DMS 273 (cell line): ENCODE measurements at regions not wholly inside any gene's neighbourhood (a gene's known extent, or its start where the extent isn't known, plus 50 kb on each side); places are given as distances from the start of the nearest gene placed in this dataset.
"Not testable (repeated sequence)": the region's sequence is repeated elsewhere in the genome, so short reads cannot be mapped to it uniquely, and the experiment has no call there.

Experiments
- DNase-seq: peaks from one replicate; lab custom pipeline; 2025; ENCODE audit not compliant: unreplicated experiment; lab: John Stamatoyannopoulos, UW

- not testable (repeated sequence) for DNase-seq
Observed at GRCh38 chr7:142575351-142575750, 173.9 kb upstream of the PRSS1 start.

GRCh38 chr7:142571581-142571980, 177.7 kb upstream of the PRSS1 start:
- DNase-seq: no peak

DNA sequence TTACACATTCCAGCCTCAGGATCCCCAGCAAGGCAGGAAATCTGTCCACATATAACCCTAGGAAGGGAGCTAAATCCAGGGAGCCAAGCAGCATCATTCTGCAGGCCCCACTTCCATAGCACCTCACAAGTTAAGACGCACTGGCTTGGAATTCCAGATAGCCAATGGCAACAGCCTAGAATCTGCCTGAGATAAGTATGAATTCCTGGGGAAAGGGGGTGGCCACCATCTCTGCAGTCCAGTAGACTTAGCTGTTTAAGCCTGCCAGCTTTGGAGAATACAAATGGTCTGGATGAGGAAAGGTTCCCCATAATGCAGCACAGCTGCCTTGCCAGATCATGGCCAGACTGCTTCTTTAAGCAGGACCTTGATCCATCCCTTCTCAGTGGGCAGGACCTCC, 179.4 kb upstream of the PRSS1 start:
- DNase-seq: no peak

GRCh38 chr7:142568435-142569097, 180.7 kb upstream of the PRSS1 start:
- no peak for DNase-seq

DNA sequence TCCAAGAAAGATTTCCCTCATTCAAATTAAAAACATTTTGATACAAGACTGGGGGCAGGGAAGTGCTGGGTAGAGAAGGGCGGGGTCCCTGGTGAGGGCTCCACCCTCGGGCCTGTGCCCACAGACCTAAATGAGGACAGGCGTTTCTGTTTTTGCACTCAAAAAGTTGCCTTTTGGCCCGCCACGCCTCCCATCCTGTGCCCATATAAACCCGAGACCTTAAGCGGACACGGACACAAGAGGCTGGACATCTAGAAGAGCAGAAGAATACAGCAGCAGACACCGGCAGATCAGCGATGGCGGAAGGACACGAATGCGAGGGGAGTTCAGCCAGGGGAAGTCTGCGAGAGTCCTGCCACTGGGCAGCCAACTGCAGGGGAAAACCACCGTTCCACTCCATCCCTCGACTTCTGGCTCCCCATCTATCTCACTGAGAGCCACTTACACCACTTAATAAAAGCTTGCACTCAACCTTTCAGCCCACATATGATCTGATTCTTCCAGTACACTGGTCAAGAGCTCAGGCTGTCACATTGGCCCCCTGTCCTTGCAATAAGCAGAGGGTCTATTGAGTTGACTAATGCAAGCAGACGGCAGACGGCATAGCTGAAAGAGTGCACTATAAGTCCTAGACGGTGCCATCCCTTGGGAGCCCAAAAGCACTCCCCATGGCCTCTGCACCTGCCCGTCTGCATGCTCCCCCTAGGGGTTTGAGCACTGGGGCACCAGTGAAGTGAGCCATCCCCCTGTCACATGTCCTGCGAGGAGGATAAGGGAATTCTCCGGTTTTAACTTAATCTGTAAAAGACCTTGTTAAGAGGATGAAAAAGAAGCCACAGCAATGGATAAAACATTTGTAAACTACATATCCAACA, 181.8 kb upstream of the PRSS1 start:
- no peak for DNase-seq

- DNase-seq: no peak
Observed at GRCh38 chr7:142566271-142566670, 183.0 kb upstream of the PRSS1 start.

DNA sequence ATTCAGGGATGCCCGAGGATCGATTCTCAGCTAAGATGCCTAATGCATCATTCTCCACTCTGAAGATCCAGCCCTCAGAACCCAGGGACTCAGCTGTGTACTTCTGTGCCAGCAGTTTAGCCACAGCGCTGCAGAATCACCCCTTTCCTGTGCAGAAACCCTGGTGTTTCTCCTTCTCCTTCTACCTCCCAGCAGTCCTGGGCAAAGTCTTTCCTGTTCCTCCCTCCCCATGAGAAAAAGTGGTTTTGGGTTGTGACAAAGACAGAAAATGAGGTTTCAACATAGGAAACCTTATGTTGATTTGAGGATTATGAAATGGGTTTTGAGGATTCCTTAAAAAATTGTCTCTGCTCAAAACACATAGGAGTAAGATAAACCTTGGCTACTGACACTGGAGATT, 185.1 kb upstream of the PRSS1 start:
- not testable (repeated sequence) for DNase-seq

DNA sequence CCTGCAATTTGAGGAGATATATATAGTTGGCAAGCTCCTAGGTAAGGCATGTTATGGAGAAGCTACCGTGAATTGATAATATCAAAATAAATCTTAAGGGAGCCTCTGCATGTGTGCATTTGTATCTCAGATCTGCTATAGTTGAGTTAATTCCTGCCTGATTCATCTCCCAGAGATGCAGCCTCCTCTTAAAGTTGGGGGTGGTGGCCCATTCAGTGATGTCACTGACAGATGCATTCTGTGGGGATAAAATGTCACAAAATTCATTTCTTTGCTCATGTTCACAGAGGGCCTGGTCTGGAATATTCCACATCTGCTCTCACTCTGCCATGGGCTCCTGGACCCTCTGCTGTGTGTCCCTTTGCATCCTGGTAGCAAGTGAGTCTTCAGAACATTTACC, 185.8 kb upstream of the PRSS1 start:
- no peak for DNase-seq

- DNase-seq: no peak
Observed at GRCh38 chr7:142562688-142563087, 186.6 kb upstream of the PRSS1 start.

DNA sequence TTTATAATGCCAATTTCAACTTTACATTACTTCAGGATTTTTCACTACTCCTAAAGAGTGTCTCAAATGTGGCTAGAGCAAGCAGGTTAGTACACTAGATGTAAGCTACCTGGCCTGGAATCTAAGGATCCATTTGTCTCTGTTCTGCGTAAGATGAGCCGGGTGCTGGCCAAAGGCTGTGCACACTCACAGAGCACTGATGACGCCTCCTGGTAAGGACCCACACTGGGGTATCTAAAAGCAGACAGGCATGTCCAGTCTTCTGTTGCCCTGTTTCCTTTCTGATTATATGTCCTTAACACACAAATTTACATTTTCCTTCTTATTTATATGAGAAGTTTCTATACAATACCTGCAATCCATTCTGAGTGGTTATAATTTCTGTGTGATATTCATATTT, 187.9 kb upstream of the PRSS1 start:
- DNase-seq: not testable (repeated sequence)

- not testable (repeated sequence) for DNase-seq
Observed at GRCh38 chr7:142560770-142561169, 188.5 kb upstream of the PRSS1 start.

DNA sequence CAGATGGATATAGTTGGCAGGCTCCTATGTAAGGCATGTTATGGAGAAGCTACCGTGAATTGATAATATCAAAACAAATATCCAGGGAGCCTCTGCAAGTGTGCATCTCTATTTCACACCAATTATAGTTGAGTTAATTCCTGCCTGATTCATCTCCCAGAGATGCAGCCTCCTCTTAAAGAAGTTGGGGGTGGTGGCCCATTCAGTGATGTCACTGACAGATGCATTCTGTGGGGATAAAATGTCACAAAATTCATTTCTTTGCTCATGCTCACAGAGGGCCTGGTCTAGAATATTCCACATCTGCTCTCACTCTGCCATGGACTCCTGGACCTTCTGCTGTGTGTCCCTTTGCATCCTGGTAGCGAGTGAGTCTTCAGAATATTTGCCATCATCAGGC, 189.1 kb upstream of the PRSS1 start:
- no peak for DNase-seq

- peak; percentile 69 for DNase-seq
Observed at GRCh38 chr7:142557971-142558582, 191.2 kb upstream of the PRSS1 start.

DNA sequence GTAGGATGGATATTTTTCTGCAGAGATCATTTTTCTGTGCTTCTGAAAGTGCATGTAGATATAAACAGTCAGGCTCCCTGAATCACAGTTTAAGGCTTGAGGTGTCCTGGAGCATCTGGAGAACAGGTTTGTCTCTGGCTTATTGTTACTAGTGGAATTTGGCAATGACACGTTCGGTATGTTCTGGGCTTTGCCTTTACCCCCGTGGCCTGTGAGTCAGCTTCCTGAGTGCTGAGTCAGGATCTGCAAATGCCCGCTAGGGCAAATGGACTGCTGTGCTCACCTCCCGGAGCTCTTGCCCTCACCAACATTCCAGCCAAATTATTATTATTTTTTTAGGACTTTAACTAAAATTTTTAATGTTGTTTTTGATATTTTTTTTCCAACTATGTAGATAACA, 192.5 kb upstream of the PRSS1 start:
- DNase-seq: no peak

GRCh38 chr7:142554560-142555532, 194.4 kb upstream of the PRSS1 start:
- no peak for DNase-seq

DNA sequence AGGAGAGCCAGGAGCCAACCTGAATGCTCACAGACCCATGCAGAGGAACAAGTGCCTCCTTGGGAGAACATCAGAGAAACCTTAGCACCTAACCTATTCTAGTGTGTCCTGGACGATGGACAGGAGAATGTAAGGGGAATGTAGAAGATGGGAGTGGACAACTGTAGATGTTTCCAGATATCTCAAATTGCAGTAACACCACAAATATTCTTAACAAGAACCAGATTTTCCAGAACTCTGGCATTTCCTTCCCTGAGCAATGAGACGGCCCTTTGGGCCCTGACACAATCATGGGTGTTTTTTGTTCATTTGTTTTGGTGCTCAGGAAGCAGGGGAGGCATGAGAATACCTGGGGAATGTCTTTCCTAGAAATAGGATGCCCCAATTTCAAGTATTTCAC, 196.1 kb upstream of the PRSS1 start:
- no peak for DNase-seq

DNA sequence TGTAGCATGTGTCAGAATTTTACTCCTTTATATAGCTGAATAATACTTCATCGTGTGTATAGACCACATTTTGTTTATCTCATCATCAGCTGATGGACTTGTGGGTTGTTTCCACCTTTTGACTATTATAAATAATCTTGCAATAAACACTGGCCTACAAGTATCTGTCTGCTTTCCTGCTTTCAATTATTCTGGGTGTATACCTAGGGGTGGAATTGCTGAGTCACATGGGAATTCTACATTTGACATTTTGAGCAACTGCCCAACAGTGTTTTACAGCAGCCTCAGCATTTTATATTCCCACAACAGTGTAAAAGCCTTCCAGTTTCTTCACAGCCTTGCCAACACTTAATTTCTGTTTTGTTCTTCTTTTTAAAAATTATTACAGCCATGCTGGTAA, 200.3 kb upstream of the PRSS1 start:
- DNase-seq: no peak

GRCh38 chr7:142546452-142546851, 202.8 kb upstream of the PRSS1 start:
- no peak for DNase-seq

- no peak for DNase-seq
Observed at GRCh38 chr7:142542942-142543341, 206.3 kb upstream of the PRSS1 start.

- no peak for DNase-seq
Observed at GRCh38 chr7:142542105-142542504, 207.2 kb upstream of the PRSS1 start.

DNA sequence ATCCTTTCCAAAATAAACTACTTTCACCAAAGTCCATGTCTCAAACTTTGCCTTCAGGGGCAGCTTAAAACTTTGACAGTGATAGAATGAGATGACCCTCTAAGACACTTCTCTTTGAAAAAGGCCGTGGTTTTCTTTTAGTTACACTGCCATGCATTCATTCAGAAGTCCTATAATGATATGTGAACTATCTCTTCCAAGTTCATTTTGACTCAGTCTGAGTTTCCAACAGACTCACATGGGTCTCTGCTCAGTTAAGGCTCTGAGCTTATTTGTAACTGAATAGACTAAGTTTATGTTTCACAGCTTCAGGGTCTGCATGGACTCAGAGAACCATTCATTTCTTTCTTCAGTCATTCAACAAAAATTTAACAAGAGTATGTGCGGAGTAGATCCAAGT, 208.9 kb upstream of the PRSS1 start:
- no peak for DNase-seq
